K562 (cell line): ENCODE measurements at regions not wholly inside any gene's neighbourhood (a gene's known extent, or its start where the extent isn't known, plus 50 kb on each side); places are given as distances from the start of the nearest gene placed in this dataset.

Experiments
- ATF1 ChIP-seq, 2 experiments: fragments of 450-650 bp in 1 of 2; IDR thresholded peaks; 2 replicates each; pipeline ENCODE4 v1.6.1; 2016; ENCODE audit warnings: missing compliant biosample characterization in 1 of 2, missing genetic modification characterization in 1 of 2
- CREBBP ChIP-seq: IDR thresholded peaks from one replicate; pipeline ENCODE4 v1.6.1; 2012; ENCODE audit warnings: low read depth, mild to moderate bottlenecking, control low read depth, inconsistent platforms, low read length
- CUX1 ChIP-seq: fragments of 200-800 bp; sonication (Bioruptor generic); IDR thresholded peaks from 2 replicates; pipeline ENCODE4 v1.6.1; 2016; ENCODE audit warnings: missing genetic modification characterization, missing compliant biosample characterization
- HMG20A ChIP-seq: fragments of 450-650 bp; formaldehyde crosslinking; conservative IDR thresholded peaks from 2 replicates; pipeline ENCODE4 v1.4.0; 2020; ENCODE audit warnings: mild to moderate bottlenecking, mixed read lengths
- HOMEZ ChIP-seq: fragments of 250-450 bp; sonication (Bioruptor Pico); IDR thresholded peaks from 2 replicates; pipeline ENCODE4 v1.4.0; 2020; ENCODE audit warnings: mild to moderate bottlenecking, moderate library complexity
- HSF4 ChIP-seq: fragments of 250-450 bp; sonication (Bioruptor Pico); IDR thresholded peaks from 2 replicates; pipeline ENCODE4 v2.1.2; 2022; ENCODE audit warnings: mild to moderate bottlenecking, moderate library complexity, borderline replicate concordance
- KLF13 ChIP-seq: fragments of 450-650 bp; IDR thresholded peaks from 2 replicates; pipeline ENCODE4 v1.6.1; 2016; ENCODE audit warnings: missing genetic modification characterization, low read depth, mild to moderate bottlenecking, missing compliant biosample characterization, moderate library complexity, borderline replicate concordance
- KLF6 ChIP-seq: fragments of 250-450 bp; sonication (Bioruptor Pico); IDR thresholded peaks from 2 replicates; pipeline ENCODE4 v1.4.0; 2020; ENCODE audit warnings: mild to moderate bottlenecking, moderate library complexity, borderline replicate concordance
- PTRF ChIP-seq: fragments of 450-650 bp; IDR thresholded peaks from 2 replicates; pipeline ENCODE4 v1.6.1; 2016; ENCODE audit warnings: mild to moderate bottlenecking, missing genetic modification characterization, missing compliant biosample characterization
- RFX1 ChIP-seq: fragments of 450-650 bp; IDR thresholded peaks from 2 replicates; pipeline ENCODE4 v1.6.1; 2016; ENCODE audit warnings: mild to moderate bottlenecking, moderate library complexity
- TCF15 ChIP-seq: fragments of 250-450 bp; sonication (Bioruptor Pico); IDR thresholded peaks from 2 replicates; pipeline ENCODE4 v1.8.0; 2022; ENCODE audit warnings: moderate library complexity, mild to moderate bottlenecking, inconsistent platforms
- ZBTB17 ChIP-seq: fragments of 450-650 bp; formaldehyde crosslinking; IDR thresholded peaks from 2 replicates; pipeline ENCODE4 v1.4.0; 2020; ENCODE audit warnings: mild to moderate bottlenecking
- ZNF395 ChIP-seq: fragments of 200-800 bp; sonication (Bioruptor generic); IDR thresholded peaks from 2 replicates; pipeline ENCODE4 v1.6.1; 2017; ENCODE audit warnings: missing genetic modification characterization, missing compliant biosample characterization
- ZNF75A ChIP-seq: fragments of 450-650 bp; formaldehyde crosslinking; IDR thresholded peaks from 2 replicates; pipeline ENCODE4 v1.4.0; 2020; ENCODE audit warnings: mild to moderate bottlenecking
- TF ChIP-seq, protein P1 (sequence below): fragments of 250-450 bp; sonication (Bioruptor Pico); IDR thresholded peaks from 2 replicates; pipeline ENCODE4 v1.5.0; 2021; ENCODE audit warnings: mild to moderate bottlenecking, borderline replicate concordance

DNA sequence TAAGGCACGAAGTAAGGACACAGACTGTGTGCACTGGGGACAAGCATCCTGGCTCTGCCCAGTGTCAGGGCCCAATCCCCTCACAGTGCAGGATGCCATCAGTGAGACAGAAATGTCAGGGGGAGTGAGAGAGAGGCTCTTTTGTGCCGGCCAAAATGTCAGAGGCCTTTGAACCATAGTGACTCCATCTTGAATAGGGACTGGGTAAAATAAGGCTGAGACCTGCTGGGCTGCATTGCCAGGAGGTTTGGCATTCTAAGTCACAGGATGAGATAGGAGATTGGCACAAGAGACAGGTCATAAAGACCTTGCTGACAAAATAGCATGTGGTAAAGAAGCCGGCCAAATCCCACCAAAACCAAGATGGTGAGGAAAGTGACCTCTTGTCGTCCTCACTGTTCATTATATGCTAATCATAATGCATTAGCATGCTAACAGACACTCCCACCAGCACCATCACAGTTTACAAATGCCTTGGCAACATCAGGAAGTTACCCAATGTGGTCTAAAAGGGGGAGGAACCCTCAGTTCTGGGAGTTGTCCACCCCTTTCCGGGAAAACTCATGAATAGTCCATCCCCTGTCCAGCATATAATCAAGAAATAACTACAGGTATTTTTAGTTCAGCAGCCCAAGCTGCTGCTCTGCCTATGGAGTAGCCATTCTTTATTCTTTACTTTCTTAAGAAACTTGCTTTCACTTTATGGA is 337.4 kb downstream of the LPIN1 start (continued):
- TF ChIP-seq TCF15 (CRISPR knock-in tag) (peak; percentile 63; the same call in 1 of the 2 replicates), KLF13 (peak; percentile 78; the same call in 1 of the 2 replicates), PTRF (tag) (peak; percentile 91), KLF6 (CRISPR knock-in tag) (peak; percentile 95), ZNF395 (CRISPR knock-in tag) (peak; percentile 93; the same call in 1 of the 2 replicates), HMG20A (CRISPR knock-in tag) (0 out of 2 replicates have a peak, but pooled peaks have one; percentile 72), HSF4 (peak; percentile 54; the same call in 1 of the 2 replicates), RFX1 (peak; percentile 83), CUX1 (CRISPR knock-in tag) (peak; percentile 87), ATF1 (CRISPR knock-in tag; IDR thresholded peaks at IDR 0.05) (no peak), ATF1 (tag; IDR thresholded peaks at IDR 0.05) (peak; percentile 52; the same call in 1 of the 2 replicates), ZNF75A (peak; percentile 76), CREBBP (no peak), ZBTB17 (CRISPR knock-in tag) (peak; percentile 94), HOMEZ (CRISPR knock-in tag) (peak; percentile 82; the same call in 1 of the 2 replicates)
- TF ChIP-seq, protein P1, sequence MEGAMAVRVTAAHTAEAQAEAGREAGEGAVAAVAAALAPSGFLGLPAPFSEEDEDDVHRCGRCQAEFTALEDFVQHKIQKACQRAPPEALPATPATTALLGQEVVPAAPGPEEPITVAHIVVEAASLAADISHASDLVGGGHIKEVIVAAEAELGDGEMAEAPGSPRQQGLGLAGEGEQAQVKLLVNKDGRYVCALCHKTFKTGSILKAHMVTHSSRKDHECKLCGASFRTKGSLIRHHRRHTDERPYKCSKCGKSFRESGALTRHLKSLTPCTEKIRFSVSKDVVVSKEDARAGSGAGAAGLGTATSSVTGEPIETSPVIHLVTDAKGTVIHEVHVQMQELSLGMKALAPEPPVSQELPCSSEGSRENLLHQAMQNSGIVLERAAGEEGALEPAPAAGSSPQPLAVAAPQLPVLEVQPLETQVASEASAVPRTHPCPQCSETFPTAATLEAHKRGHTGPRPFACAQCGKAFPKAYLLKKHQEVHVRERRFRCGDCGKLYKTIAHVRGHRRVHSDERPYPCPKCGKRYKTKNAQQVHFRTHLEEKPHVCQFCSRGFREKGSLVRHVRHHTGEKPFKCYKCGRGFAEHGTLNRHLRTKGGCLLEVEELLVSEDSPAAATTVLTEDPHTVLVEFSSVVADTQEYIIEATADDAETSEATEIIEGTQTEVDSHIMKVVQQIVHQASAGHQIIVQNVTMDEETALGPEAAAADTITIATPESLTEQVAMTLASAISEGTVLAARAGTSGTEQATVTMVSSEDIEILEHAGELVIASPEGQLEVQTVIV (CRISPR knock-in tag): peak; percentile 57; the same call in 1 of the 2 replicates
